ENCODE measurements at regions not wholly inside any gene's neighbourhood (a gene's known extent, or its start where the extent isn't known, plus 50 kb on each side); places are given as distances from the start of the nearest gene placed in this dataset.

GRCh38 chr4:126798214-126798613 is 834.5 kb upstream of the INTU start:
- DNase-seq (ENCODE audit: low read depth, low spot score) (no peak), FAIRE-seq (no peak), ATAC-seq (no peak)
- Histone ChIP-seq H3K36me3 (ENCODE audit: control insufficient read depth in 2 of 2, insufficient read depth in 2 of 2, low read length in 1 of 2) (no peaks in the 10 kb centered on the region), H3K27me3 (replicated peaks in 1 of 2; ENCODE audit: control insufficient read depth in 2 of 2, insufficient read depth in 2 of 2, low read length in 1 of 2) (no peaks in the 10 kb centered on the region), H3K4me1 (ENCODE audit: control insufficient read depth, insufficient read depth, low read length) (no peaks in the 10 kb centered on the region), H2AFZ (ENCODE audit: control insufficient read depth, low read depth, low read length) (no peak overlapping the region), H3K4me2 (ENCODE audit: control insufficient read depth, insufficient read depth) (no peak overlapping the region), H3K4me3 (no peak overlapping the region), H4K20me1 (ENCODE audit: control insufficient read depth, insufficient read depth) (no peaks in the 10 kb centered on the region), H3K79me2 (ENCODE audit: control insufficient read depth, insufficient read depth, low read length) (no peaks in the 10 kb centered on the region), H3K9me3 (replicated peaks; ENCODE audit: control insufficient read depth, insufficient read depth, low read length) (no peaks in the 10 kb centered on the region), H3K27ac (ENCODE audit: control insufficient read depth, insufficient read depth) (no peak overlapping the region), H3K9ac (ENCODE audit: control insufficient read depth, insufficient read depth, low read length) (no peak overlapping the region)
- TF ChIP-seq ATF3 (IDR thresholded peaks at IDR 0.05; ENCODE audit: borderline replicate concordance, extremely low read depth, low read depth, low read length) (no peak), ZSCAN29 (IDR thresholded peaks at IDR 0.05) (no peak), MEF2A (IDR thresholded peaks at IDR 0.05; ENCODE audit: insufficient read depth, low read depth, low read length) (no peak), TCF3 (IDR thresholded peaks at IDR 0.05; ENCODE audit: borderline replicate concordance, insufficient read depth, low read depth, low read length) (no peak), SMARCA5 (IDR thresholded peaks at IDR 0.05) (no peak), YBX1 (IDR thresholded peaks at IDR 0.05) (no peak), MXI1 (IDR thresholded peaks at IDR 0.05; ENCODE audit: low read depth, low read length) (no peak), TBL1XR1 (IDR thresholded peaks at IDR 0.05; ENCODE audit: low read depth, low read length) (no peak), FOXK2 (IDR thresholded peaks at IDR 0.05) (no peak), CBX5 (IDR thresholded peaks at IDR 0.05; ENCODE audit: low read depth) (no peak), NFIC (IDR thresholded peaks at IDR 0.05; ENCODE audit: low read depth, low read length) (no peak)
- ChIA-PET RAD21 (ENCODE audit: unreplicated experiment) (no interaction called here), CTCF (interaction anchor here (0.5 kb wide), 1 partner anchor 22 kb away, joined by 4 read pairs; no protein-coding TSS in a partner anchor), POLR2A (no interaction called here), SMC1A (ENCODE audit: uncharacterized antibody, unreplicated experiment) (no interaction called here)
- no TSS peak for BruUV-seq (replicated peaks)
- WGBS (ENCODE audit: insufficient coverage, insufficient replicate concordance, low lambda C conversion rate, missing lambda C conversion rate): 13% methylated on average over 1 of the region's 1 CpG
- intact Hi-C loops (cut with micrococcal nuclease; ENCODE audit: unreplicated experiment): no loop called here
- in situ Hi-C loops (cut with MboI): no loop called here
